AG09309 (cell line): ENCODE measurements at regions not wholly inside any gene's neighbourhood (a gene's known extent, or its start where the extent isn't known, plus 50 kb on each side); places are given as distances from the start of the nearest gene placed in this dataset.

Experiments used
- DNase-seq: peaks from one replicate; pipeline ENCODE4 v3.0.0-alpha.2; 2010; ENCODE audit warnings: low read depth
- H3K4me3 ChIP-seq: 2 replicates; pipeline ENCODE4 v1.5.1; 2011; ENCODE audit warnings: mild to moderate bottlenecking, low read depth, low read length, moderate library complexity; ENCODE audit not compliant: control insufficient read depth
- CTCF ChIP-seq: IDR thresholded peaks from 2 replicates; pipeline ENCODE4 v1.5.1; 2011; ENCODE audit warnings: mild to moderate bottlenecking, low read depth, low read length, inconsistent platforms; ENCODE audit not compliant: insufficient read depth, control insufficient read depth; ENCODE audit errors: missing control alignments

DNA sequence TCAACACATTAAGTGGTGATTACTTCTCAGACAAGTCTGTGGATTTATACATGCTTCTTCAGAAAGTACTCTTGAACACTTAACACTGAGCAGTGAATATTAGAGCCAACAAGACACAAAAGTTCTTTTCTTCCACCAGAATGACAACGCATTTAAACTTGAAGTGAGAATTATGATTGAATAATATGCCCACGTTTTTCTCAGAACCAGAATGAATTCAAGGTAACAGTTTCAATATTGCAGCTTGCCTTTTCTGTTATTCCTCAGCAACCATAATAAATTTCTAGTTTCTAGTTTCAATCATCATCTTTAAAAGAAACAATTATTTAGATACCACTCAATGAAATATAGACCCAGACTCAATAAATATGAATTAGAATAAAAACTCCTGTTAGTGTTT lies 547.0 kb downstream of the NUP35 start:
- TF ChIP-seq CTCF, result no peak
- H3K4me3 ChIP-seq, result no peak overlapping the region
- no peak for DNase-seq

GRCh38 chr2:183678908-183679307 lies 554.7 kb downstream of the NUP35 start:
- TF ChIP-seq CTCF, result no peak
- no peak overlapping the region for H3K4me3 ChIP-seq
- DNase-seq, result no peak

DNA sequence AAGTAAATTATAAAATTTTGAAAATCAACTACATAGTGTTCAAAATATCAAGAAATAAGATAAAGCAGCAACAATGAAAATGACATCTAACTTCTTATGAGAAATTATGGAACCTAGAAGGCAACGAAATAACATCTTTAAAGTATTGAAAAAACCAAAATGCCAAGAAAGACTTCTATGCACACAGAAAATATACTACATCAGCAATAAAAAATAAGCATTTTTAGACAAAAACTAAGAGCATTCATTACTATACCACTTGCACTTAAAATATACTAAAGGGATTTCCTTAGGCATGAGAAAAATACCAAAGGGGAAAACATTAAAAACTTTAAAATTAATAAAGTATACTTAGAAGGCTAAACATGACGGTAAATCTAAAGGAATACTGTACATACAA lies 556.3 kb downstream of the NUP35 start:
- no peak for DNase-seq
- H3K4me3 ChIP-seq, result no peak overlapping the region
- TF ChIP-seq CTCF, result no peak

GRCh38 chr2:183684686-183685085 lies 560.4 kb downstream of the NUP35 start:
- H3K4me3 ChIP-seq, result no peak overlapping the region
- no peak for DNase-seq
- TF ChIP-seq CTCF, result no peak

GRCh38 chr2:183696028-183696427 lies 571.8 kb downstream of the NUP35 start:
- no peak for DNase-seq
- TF ChIP-seq CTCF, result no peak

DNA sequence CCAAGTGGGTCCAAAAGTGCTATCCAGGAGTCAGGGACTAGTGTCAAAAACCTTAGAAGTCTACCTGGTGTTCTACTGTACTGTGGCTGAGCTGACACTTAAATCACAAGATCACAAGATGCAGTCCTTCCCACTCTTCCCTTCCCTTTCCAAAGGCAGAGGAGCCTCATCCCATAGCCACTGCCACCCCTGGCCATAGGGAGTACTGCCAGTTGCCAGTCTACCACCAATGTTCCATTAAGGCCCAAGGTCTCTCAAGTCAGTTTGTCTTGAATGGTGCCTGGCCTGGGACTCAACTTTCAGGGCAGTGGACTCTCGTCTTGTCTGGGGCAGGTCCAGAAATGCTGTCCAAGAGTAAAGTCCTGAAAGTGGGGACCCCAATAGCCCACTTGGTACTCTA lies 585.6 kb downstream of the NUP35 start:
- no peak for DNase-seq
- TF ChIP-seq CTCF, result no peak
- no peak overlapping the region for H3K4me3 ChIP-seq

More at GRCh38 chr2:183696028-183696427, 571.8 kb downstream of the NUP35 start:
- no peak overlapping the region for H3K4me3 ChIP-seq

- TF ChIP-seq CTCF, result no peak
- DNase-seq, result no peak
- H3K4me3 ChIP-seq, result no peak overlapping the region
These were observed 594.0 kb downstream of the NUP35 start for GRCh38 chr2:183718246-183718645.
